Kidney epithelial cell (primary cell): ENCODE measurements at regions not wholly inside any gene's neighbourhood (a gene's known extent, or its start where the extent isn't known, plus 50 kb on each side); places are given as distances from the start of the nearest gene placed in this dataset.
"Not testable (repeated sequence)": the region's sequence is repeated elsewhere in the genome, so short reads cannot be mapped to it uniquely, and the experiment has no call there.

Experiments used
- DNase-seq: peaks from one replicate; pipeline ENCODE4 v3.0.0-alpha.2; 2010; ENCODE audit warnings: low read depth
- H3K27me3 ChIP-seq: 2 replicates; pipeline ENCODE4 v1.6.0; 2011; ENCODE audit warnings: low read length; ENCODE audit not compliant: control insufficient read depth, insufficient read depth
- H3K36me3 ChIP-seq: 2 replicates; pipeline ENCODE4 v1.5.1; 2011; ENCODE audit warnings: low read length; ENCODE audit not compliant: control insufficient read depth, insufficient read depth
- H3K4me3 ChIP-seq: 2 replicates; pipeline ENCODE4 v1.5.1; 2011; ENCODE audit warnings: low read depth, mild to moderate bottlenecking, control low read depth, low read length
- CTCF ChIP-seq: IDR thresholded peaks from 2 replicates; pipeline ENCODE4 v1.5.1; 2011; ENCODE audit warnings: mild to moderate bottlenecking, moderate library complexity, low read length, control low read depth, inconsistent platforms; ENCODE audit not compliant: insufficient read depth, poor library complexity, severe bottlenecking

DNA sequence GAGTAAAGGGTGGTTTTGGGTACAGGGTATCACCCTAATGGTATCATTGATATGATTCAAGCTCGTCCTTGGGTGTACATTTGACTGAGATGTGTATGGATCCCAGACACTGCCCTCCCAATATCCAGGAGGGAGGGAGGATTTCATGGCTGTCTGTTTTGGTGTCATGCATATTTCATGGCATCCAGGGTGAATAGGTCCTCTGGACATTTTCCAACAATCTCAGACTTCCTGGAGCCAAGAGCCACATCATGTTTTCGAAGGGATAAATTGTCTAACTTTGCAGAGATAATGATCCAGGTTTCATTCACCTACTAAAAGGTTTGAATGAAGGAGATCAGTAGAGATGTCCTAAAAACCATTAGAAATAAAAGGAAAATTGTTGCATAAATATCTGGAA is 431.9 kb downstream of the SHISA9 start:
- no peak for TF ChIP-seq CTCF
- Histone ChIP-seq H3K4me3 (no peak overlapping the region), H3K36me3 (no peaks in the 10 kb centered on the region), H3K27me3 (no peaks in the 10 kb centered on the region)
- DNase-seq, result no peak

- no peak for DNase-seq
- no peak overlapping the region for H3K4me3 ChIP-seq
- TF ChIP-seq CTCF, result no peak
- no peaks in the 10 kb centered on the region for H3K27me3 ChIP-seq
- no peaks in the 10 kb centered on the region for H3K36me3 ChIP-seq
Observed at GRCh38 chr16:13335879-13336278, 434.5 kb downstream of the SHISA9 start.

DNA sequence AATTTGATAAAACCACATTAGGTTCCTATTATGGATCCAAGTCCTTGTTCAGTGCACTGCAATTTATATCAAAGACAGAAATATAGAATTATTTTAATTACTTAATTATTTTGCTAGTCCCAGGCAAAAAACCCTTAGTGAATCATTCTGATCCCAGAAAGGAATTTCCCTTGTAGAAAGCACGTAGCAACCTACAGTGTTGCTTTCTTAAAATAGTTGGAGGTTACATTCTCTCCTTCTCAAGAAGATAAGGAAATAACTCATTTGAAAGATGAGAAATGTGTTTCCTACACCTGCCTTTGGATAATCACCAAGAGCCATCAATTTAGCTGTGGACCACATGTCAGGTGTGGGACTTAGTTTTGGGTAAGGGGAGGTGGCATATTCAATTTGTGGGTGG is 434.9 kb downstream of the SHISA9 start:
- Histone ChIP-seq H3K4me3 (no peak overlapping the region), H3K36me3 (no peaks in the 10 kb centered on the region), H3K27me3 (no peaks in the 10 kb centered on the region)
- no peak for DNase-seq
- TF ChIP-seq CTCF, result no peak

- H3K36me3 ChIP-seq, H3K27me3 ChIP-seq, H3K4me3 ChIP-seq, DNase-seq: not testable (repeated sequence)
Observed at GRCh38 chr16:13336907-13337881, 435.8 kb downstream of the SHISA9 start.

- H3K4me3 ChIP-seq, result no peak overlapping the region
- no peak for TF ChIP-seq CTCF
- no peaks in the 10 kb centered on the region for H3K36me3 ChIP-seq
- no peaks in the 10 kb centered on the region for H3K27me3 ChIP-seq
- no peak for DNase-seq
Observed at GRCh38 chr16:13338044-13338443, 436.6 kb downstream of the SHISA9 start.

- TF ChIP-seq CTCF, result no peak
- no peaks in the 10 kb centered on the region for H3K36me3 ChIP-seq
- no peak for DNase-seq
- H3K27me3 ChIP-seq, result no peaks in the 10 kb centered on the region
- no peak overlapping the region for H3K4me3 ChIP-seq
Observed at GRCh38 chr16:13342675-13343074, 441.3 kb downstream of the SHISA9 start.
